ENCODE measurements at regions not wholly inside any gene's neighbourhood (a gene's known extent, or its start where the extent isn't known, plus 50 kb on each side); places are given as distances from the start of the nearest gene placed in this dataset.

- DNase-seq = no peak
These were observed 1021.2 kb downstream of the TBC1D22A start for GRCh38 chr22:47783433-47784366.

GRCh38 chr22:47782328-47783075 lies 1020.1 kb downstream of the TBC1D22A start:
- DNase-seq = no peak

GRCh38 chr22:47781427-47782111 lies 1019.1 kb downstream of the TBC1D22A start:
- DNase-seq = no peak

- DNase-seq = no peak
These were observed 1018.6 kb downstream of the TBC1D22A start for GRCh38 chr22:47781024-47781423.

GRCh38 chr22:47780281-47780875 lies 1017.9 kb downstream of the TBC1D22A start:
- DNase-seq = no peak

- DNase-seq = no peak
These were observed 1017.0 kb downstream of the TBC1D22A start for GRCh38 chr22:47779474-47779873.

- no peak for DNase-seq
These were observed 1015.8 kb downstream of the TBC1D22A start for GRCh38 chr22:47778160-47778658.

GRCh38 chr22:47777426-47777825 lies 1015.0 kb downstream of the TBC1D22A start:
- DNase-seq = no peak

GRCh38 chr22:47776329-47776728 lies 1013.9 kb downstream of the TBC1D22A start:
- DNase-seq = no peak

- DNase-seq = no peak
These were observed 1013.2 kb downstream of the TBC1D22A start for GRCh38 chr22:47775686-47776085.

- DNase-seq = no peak
These were observed 1012.7 kb downstream of the TBC1D22A start for GRCh38 chr22:47775191-47775590.

- DNase-seq = no peak
These were observed 1011.2 kb downstream of the TBC1D22A start for GRCh38 chr22:47773635-47774034.

GRCh38 chr22:47772864-47773263 lies 1010.4 kb downstream of the TBC1D22A start:
- DNase-seq = no peak

GRCh38 chr22:47769652-47770051 lies 1007.2 kb downstream of the TBC1D22A start:
- no peak for DNase-seq

- no peak for DNase-seq
These were observed 1005.6 kb downstream of the TBC1D22A start for GRCh38 chr22:47768027-47768426.

GRCh38 chr22:47767403-47767802 lies 1005.0 kb downstream of the TBC1D22A start:
- DNase-seq = no peak

- DNase-seq = no peak
These were observed 1003.3 kb downstream of the TBC1D22A start for GRCh38 chr22:47765757-47766156.

GRCh38 chr22:47762141-47762540 lies 999.7 kb downstream of the TBC1D22A start:
- DNase-seq = no peak

- DNase-seq = no peak
These were observed 997.5 kb downstream of the TBC1D22A start for GRCh38 chr22:47759909-47760308.

GRCh38 chr22:47757741-47758140 lies 995.3 kb downstream of the TBC1D22A start:
- DNase-seq = no peak

GRCh38 chr22:47750086-47750485 lies 987.6 kb downstream of the TBC1D22A start:
- no peak for DNase-seq

GRCh38 chr22:47748957-47749356 lies 986.5 kb downstream of the TBC1D22A start:
- DNase-seq = no peak

GRCh38 chr22:47748271-47748670 lies 985.8 kb downstream of the TBC1D22A start:
- no peak for DNase-seq

All from activated CD4-positive, alpha-beta T cell treated with anti-CD3 and anti-CD28 coated beads for 1 hour (primary cell).